Epithelial cell of esophagus (primary cell): ENCODE measurements at regions not wholly inside any gene's neighbourhood (a gene's known extent, or its start where the extent isn't known, plus 50 kb on each side); places are given as distances from the start of the nearest gene placed in this dataset.

Experiments
- DNase-seq: peaks from one replicate; pipeline ENCODE4 v3.0.0; 2010; ENCODE audit warnings: low read depth
- H3K4me3 ChIP-seq: 2 replicates; pipeline ENCODE4 v1.5.1; 2011; ENCODE audit warnings: mild to moderate bottlenecking, low read length, control low read depth
- TF ChIP-seq, protein P1 (sequence below): IDR thresholded peaks from 2 replicates; pipeline ENCODE4 v1.5.1; 2011; ENCODE audit warnings: low read depth, mild to moderate bottlenecking, low read length, control low read depth, inconsistent platforms; ENCODE audit not compliant: insufficient read depth; ENCODE audit errors: missing control alignments

DNA sequence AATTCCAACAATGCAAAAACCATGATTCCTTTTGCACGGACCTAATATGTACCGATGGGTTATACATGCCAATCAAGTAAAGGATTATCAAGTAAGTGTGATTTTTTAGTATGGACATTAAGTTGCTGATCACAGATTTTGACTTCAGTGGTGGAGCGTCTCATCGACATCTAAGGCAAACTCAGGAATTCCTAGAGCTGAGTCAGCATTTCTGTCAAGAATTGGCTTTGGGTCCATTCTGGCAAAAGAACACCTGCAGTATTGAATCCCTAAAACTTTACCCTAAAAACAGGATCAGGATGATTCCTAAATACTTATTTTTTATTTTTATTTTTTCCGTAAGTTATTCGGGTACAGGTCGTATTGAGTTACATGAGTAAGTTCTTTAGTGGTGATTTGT is 83.6 kb downstream of the HPGD start:
- no peak for DNase-seq
- H3K4me3 ChIP-seq = no peak overlapping the region
- TF ChIP-seq, protein P1, sequence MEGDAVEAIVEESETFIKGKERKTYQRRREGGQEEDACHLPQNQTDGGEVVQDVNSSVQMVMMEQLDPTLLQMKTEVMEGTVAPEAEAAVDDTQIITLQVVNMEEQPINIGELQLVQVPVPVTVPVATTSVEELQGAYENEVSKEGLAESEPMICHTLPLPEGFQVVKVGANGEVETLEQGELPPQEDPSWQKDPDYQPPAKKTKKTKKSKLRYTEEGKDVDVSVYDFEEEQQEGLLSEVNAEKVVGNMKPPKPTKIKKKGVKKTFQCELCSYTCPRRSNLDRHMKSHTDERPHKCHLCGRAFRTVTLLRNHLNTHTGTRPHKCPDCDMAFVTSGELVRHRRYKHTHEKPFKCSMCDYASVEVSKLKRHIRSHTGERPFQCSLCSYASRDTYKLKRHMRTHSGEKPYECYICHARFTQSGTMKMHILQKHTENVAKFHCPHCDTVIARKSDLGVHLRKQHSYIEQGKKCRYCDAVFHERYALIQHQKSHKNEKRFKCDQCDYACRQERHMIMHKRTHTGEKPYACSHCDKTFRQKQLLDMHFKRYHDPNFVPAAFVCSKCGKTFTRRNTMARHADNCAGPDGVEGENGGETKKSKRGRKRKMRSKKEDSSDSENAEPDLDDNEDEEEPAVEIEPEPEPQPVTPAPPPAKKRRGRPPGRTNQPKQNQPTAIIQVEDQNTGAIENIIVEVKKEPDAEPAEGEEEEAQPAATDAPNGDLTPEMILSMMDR = no peak

DNA sequence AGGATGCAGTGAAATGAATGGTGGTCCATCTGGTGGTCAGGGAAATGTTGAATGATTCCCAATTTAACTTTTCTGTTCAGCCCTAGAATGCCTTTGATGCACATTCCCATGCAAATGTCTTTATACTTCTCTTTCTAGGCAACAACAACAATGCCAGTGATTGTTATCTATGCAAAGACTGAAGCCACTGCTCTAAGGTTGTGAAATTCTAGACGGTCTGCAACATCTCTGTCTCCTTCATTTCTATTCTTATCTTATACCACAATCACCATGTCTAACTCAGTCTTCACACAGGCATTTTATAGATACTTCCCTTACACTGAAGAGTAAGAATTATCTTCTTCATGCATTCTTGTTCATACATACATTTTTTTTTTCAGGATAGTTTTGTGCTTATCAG is 84.5 kb downstream of the HPGD start:
- DNase-seq = no peak
- no peak overlapping the region for H3K4me3 ChIP-seq
- TF ChIP-seq, protein P1 = no peak

DNA sequence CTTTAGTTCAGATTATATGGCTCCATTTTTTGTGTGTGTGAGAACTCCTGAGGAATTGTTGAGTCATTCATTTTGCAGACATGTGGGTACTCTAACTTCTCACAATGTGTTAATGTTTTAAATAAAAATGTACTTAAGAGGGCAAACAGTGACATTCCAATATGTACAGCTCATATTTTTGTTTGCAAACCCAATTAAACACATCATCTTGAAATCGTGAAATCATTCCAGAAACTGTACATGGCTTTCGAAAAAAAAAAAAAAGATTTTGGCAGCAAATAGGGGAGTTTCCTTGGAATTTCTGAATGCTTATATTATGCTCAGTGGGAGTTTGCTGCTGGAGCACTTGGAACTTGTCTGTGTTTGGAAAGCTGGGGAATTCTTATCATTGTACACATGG is 85.0 kb downstream of the HPGD start:
- DNase-seq = peak; percentile 81
- TF ChIP-seq, protein P1 = no peak
- H3K4me3 ChIP-seq = no peak overlapping the region

DNA sequence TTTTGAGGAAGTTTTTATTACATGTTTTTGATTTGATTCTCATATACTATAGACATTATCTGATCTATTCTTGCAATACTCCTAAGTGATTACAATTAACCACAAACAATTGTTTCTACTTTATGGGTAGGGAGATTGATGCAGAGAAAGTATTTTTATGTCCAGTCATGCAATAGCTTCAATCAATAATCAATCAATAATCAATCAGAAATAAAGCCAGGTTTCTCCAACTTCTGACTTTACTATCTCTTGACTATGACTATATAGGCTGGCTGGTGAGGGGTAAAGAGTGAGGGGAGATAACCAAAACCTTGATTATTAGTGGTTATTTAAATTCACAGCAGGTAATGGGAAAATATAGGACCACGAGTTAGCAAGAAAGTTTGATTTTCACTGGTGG is 85.9 kb downstream of the HPGD start:
- TF ChIP-seq, protein P1 = no peak
- no peak overlapping the region for H3K4me3 ChIP-seq
- no peak for DNase-seq

DNA sequence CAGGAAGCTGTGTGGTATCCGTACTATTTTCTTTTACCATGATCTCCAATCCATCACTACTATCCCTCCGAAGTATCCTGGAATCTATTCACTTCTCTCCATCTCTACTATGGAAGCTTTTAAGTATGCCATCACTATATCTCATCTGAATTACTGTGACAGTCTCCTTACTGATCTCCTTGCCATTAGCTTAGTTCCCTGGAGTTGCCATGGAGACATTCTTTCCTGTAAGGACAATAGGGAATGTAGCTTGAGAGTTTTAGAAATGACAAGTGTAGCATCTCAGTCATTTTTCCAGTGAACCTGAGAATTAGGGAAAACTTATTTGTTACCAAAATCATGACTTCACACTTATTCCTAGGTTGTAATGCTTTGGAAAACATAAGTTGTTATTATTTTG is 86.3 kb downstream of the HPGD start:
- TF ChIP-seq, protein P1 = no peak
- H3K4me3 ChIP-seq = no peak overlapping the region
- DNase-seq = no peak

DNA sequence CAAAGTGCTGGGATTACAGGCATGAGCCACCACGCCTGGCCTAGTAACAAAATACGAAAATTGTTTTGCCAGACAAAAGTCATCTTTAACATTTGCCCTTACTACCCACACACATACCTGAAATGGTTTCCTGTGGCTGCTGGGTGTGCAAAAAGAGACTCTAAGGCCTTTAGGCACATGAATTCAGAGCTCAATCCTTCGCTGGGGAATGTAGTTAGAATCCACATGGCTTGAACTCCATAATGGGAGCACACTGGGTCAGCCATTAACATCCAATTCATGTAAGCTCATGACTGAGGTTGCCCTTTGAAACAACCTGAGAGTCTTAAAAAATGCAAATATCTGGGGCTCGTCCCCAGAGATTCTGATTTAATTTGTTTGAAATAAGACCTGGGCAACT is 87.8 kb downstream of the HPGD start:
- no peak for DNase-seq
- H3K4me3 ChIP-seq = no peak overlapping the region
- TF ChIP-seq, protein P1 = no peak

DNA sequence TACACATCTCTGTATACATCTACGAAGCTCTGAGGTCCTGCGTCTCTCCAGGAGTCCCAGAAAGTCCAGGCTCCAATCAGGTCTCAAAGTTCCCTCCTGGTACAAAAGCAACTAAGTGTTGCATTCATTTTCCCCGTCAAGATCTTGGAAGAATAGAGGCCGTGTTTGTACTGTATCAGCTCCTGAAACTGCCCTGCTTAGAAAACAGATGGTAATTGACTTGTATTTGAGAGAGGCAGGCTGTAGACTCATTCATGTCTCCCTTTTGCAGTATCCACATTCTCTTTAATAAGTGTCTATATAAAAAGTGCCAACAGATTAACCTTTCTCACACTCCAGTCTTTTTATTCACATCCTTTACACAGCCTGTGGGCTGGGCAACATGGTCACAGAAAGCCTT is 91.7 kb downstream of the HPGD start:
- TF ChIP-seq, protein P1 = no peak
- DNase-seq = no peak
- no peak overlapping the region for H3K4me3 ChIP-seq
